SK-N-SH (cell line): ENCODE measurements at regions not wholly inside any gene's neighbourhood (a gene's known extent, or its start where the extent isn't known, plus 50 kb on each side); places are given as distances from the start of the nearest gene placed in this dataset.
"Not testable (repeated sequence)": the region's sequence is repeated elsewhere in the genome, so short reads cannot be mapped to it uniquely, and the experiment has no call there.

ENCODE experiments used
- CTCF ChIA-PET: fragments of 300-600, 350-600 bp; formaldehyde crosslinking; extraction: SDS; loops from one replicate; lab custom pipeline; 2021; lab: Yijun Ruan, JAX
- POLR2A ChIA-PET: fragments of 350-600 bp; sonication (Branson Sonifier 250); formaldehyde crosslinking; extraction: SDS; loops from one replicate; lab custom pipeline; 2020; ENCODE audit warnings: antibody characterized with exemption, inconsistent platforms; lab: Yijun Ruan, JAX
- DNase-seq: peaks from one replicate; pipeline ENCODE4 v3.0.0; 2012
- H2AFZ ChIP-seq: fragments of 200-600 bp; sonication (generic); 2 replicates; pipeline ENCODE4 v1.8.1; 2016; ENCODE audit warnings: antibody characterized with exemption, mild to moderate bottlenecking, low read depth
- H3F3A ChIP-seq: fragments of 200-600 bp; sonication (generic); replicated peaks from 2 replicates; pipeline ENCODE3; 2016; ENCODE audit warnings: antibody characterized with exemption, mild to moderate bottlenecking; ENCODE audit not compliant: insufficient read depth
- H3K27ac ChIP-seq, 2 experiments: fragments of 200-500 bp in 1 of 2; fragments of 200-600 bp in 1 of 2; sonication (Bioruptor generic) in 1 of 2; sonication (generic), shearing (Covaris generic) in 1 of 2; 2 replicates each; pipeline versions ENCODE4 v1.5.1 to v1.6.1; 2014 to 2016; ENCODE audit warnings: low read depth in 2 of 2, inconsistent platforms in 1 of 2, low read length in 1 of 2, mild to moderate bottlenecking in 1 of 2, mixed read lengths in 1 of 2
- H3K27me3 ChIP-seq: fragments of 200-600 bp; sonication (generic), shearing (Covaris generic); 2 replicates; pipeline ENCODE4 v1.6.1; 2016; ENCODE audit warnings: mixed run types; ENCODE audit not compliant: insufficient read depth
- H3K36me3 ChIP-seq, 2 experiments: fragments of 200-500 bp in 1 of 2; fragments of 200-600 bp in 1 of 2; sonication (Bioruptor generic) in 1 of 2; sonication (generic) in 1 of 2; replicated peaks in 1 of 2; 2 replicates each; pipeline versions ENCODE3 to v1.5.1; 2014 to 2016; ENCODE audit warnings: low read length in 1 of 2, mild to moderate bottlenecking in 1 of 2; ENCODE audit not compliant: insufficient read depth in 2 of 2, control insufficient read depth in 1 of 2
- H3K4me1 ChIP-seq, 2 experiments: fragments of 200-500 bp in 1 of 2; fragments of 200-600 bp in 1 of 2; sonication (Bioruptor generic) in 1 of 2; sonication (generic), shearing (Covaris generic) in 1 of 2; 2 replicates each; pipeline versions ENCODE4 v1.5.1 to v1.6.1; 2014 to 2016; ENCODE audit warnings: low read depth in 1 of 2, low read length in 1 of 2, mixed run types in 1 of 2; ENCODE audit not compliant: insufficient read depth in 2 of 2, control insufficient read depth in 1 of 2
- H3K4me2 ChIP-seq: fragments of 200-600 bp; sonication (generic), shearing (Covaris generic); 2 replicates; pipeline ENCODE4 v1.6.1; 2017; ENCODE audit warnings: mixed run types
- H3K4me3 ChIP-seq, 2 experiments: fragments of 200-500 bp in 1 of 2; fragments of 200-600 bp in 1 of 2; sonication (Bioruptor generic) in 1 of 2; sonication (generic), shearing (Covaris generic) in 1 of 2; 2 replicates each; pipeline versions ENCODE4 v1.5.1 to v1.8.1; 2014 to 2016; ENCODE audit warnings: low read depth in 2 of 2, inconsistent platforms in 1 of 2, low read length in 1 of 2, mild to moderate bottlenecking in 1 of 2, mixed read lengths in 1 of 2, moderate library complexity in 1 of 2
- H3K79me2 ChIP-seq: fragments of 200-600 bp; sonication (generic); 2 replicates; pipeline ENCODE4 v1.8.1; 2017; ENCODE audit warnings: mild to moderate bottlenecking; ENCODE audit not compliant: insufficient read depth
- H3K9ac ChIP-seq: fragments of 200-600 bp; sonication (generic); 2 replicates; pipeline ENCODE4 v1.6.1; 2017; ENCODE audit warnings: mixed run types
- H3K9me2 ChIP-seq: fragments of 200-600 bp; sonication (generic); 2 replicates; pipeline ENCODE4 v1.6.1; 2017; ENCODE audit warnings: mixed run types
- H3K9me3 ChIP-seq: fragments of 200-600 bp; sonication (generic); 2 replicates; pipeline ENCODE4 v1.6.1; 2017; ENCODE audit warnings: mixed run types, mild to moderate bottlenecking, moderate library complexity
- H4K20me1 ChIP-seq: fragments of 200-600 bp; sonication (generic); 2 replicates; pipeline ENCODE4 v1.6.1; 2017; ENCODE audit warnings: mild to moderate bottlenecking, mixed run types; ENCODE audit not compliant: insufficient read depth
- ELF1 ChIP-seq: IDR thresholded peaks from 2 replicates; pipeline ENCODE4 v1.4.0; 2012
- EP300 ChIP-seq, 2 experiments: IDR thresholded peaks; 2 replicates each; pipeline versions ENCODE4 v1.4.0 to v1.6.1; 2012; ENCODE audit warnings: borderline replicate concordance in 1 of 2, low read depth in 1 of 2, low read length in 1 of 2
- EZH2phosphoT487 ChIP-seq: fragments of 200-600 bp; sonication (generic); IDR thresholded peaks from 2 replicates; pipeline ENCODE4 v1.6.1; 2017; ENCODE audit warnings: low read depth, mixed run types, mild to moderate bottlenecking, antibody characterized with exemption, moderate library complexity, borderline replicate concordance
- FOXM1 ChIP-seq: IDR thresholded peaks from 2 replicates; pipeline ENCODE4 v1.4.0; 2012; ENCODE audit warnings: low read depth, mild to moderate bottlenecking
- IRF3 ChIP-seq: fragments of 150-350 bp; IDR thresholded peaks from 2 replicates; pipeline ENCODE4 v1.6.1; 2016; ENCODE audit warnings: mild to moderate bottlenecking, low read depth, low read length
- MEF2A ChIP-seq: IDR thresholded peaks from 2 replicates; pipeline ENCODE4 v1.4.0; 2012; ENCODE audit warnings: low read depth, borderline replicate concordance
- MXI1 ChIP-seq: IDR thresholded peaks from 2 replicates; pipeline ENCODE4 v1.6.1; 2012; ENCODE audit warnings: mild to moderate bottlenecking, low read depth, low read length, improper control_type of control experiment
- PBX3 ChIP-seq: IDR thresholded peaks from 2 replicates; pipeline ENCODE4; 2012
- RAD21 ChIP-seq: IDR thresholded peaks from 2 replicates; pipeline ENCODE4 v1.6.1; 2012; ENCODE audit warnings: mild to moderate bottlenecking, low read length
- RCOR1 ChIP-seq: fragments of 150-350 bp; IDR thresholded peaks from 2 replicates; pipeline ENCODE4 v1.6.1; 2017; ENCODE audit warnings: antibody characterized with exemption, low read length
- RFX5 ChIP-seq: IDR thresholded peaks from 2 replicates; pipeline ENCODE4 v1.6.1; 2012; ENCODE audit warnings: mild to moderate bottlenecking, improper control_type of control experiment, low read length
- TCF12 ChIP-seq: IDR thresholded peaks from 2 replicates; pipeline ENCODE4 v1.4.0; 2012
- TEAD4 ChIP-seq: IDR thresholded peaks from 2 replicates; pipeline ENCODE4 v1.4.0; 2012; ENCODE audit warnings: mild to moderate bottlenecking, borderline replicate concordance; ENCODE audit not compliant: insufficient read depth
- USF2 ChIP-seq: fragments of 150-350 bp; IDR thresholded peaks from 2 replicates; pipeline ENCODE4 v1.6.1; 2017; ENCODE audit warnings: antibody characterized with exemption, low read length, low read depth, borderline replicate concordance
- YY1 ChIP-seq: IDR thresholded peaks from 2 replicates; pipeline ENCODE4 v1.4.0; 2012; ENCODE audit warnings: low read depth, mild to moderate bottlenecking
- WGBS: methylation state at CpG from one replicate; pipeline ENCODE4 v1.1.6; 2017; ENCODE audit warnings: low lambda C conversion rate; 5-methylcytosine and 5-hydroxymethylcytosine counted together

- TF ChIP-seq IRF3 (no peak), RFX5 (no peak), RAD21 (peak; percentile 88), FOXM1 (no peak), YY1 (no peak), MXI1 (no peak), EZH2phosphoT487 (no peak), ELF1 (no peak), USF2 (no peak), RCOR1 (peak; percentile 88), EP300 (IDR thresholded peaks at IDR 0.05; ENCODE audit: borderline replicate concordance in 1 of 2, low read depth in 1 of 2, low read length in 1 of 2) (peak; percentile 34 to 90; a peak in 3 of 4 replicates)
Measured at GRCh38 chr5:92309336-92309991, 926.3 kb upstream of the ARRDC3 start (continued).

- Histone ChIP-seq H3K4me2 (no peak overlapping the region), H3K9me2 (no peaks in the 10 kb centered on the region; the same call in 1 of the 2 replicates), H3K27me3 (no peaks in the 10 kb centered on the region), H3K27ac (peak overlapping the region in 1 of 2 experiments; percentile 89; a peak in 3 of 4 replicates), H3K9ac (no peak overlapping the region), H2AFZ (no peak overlapping the region), H3K79me2 (no peaks in the 10 kb centered on the region), H3K9me3 (no peaks in the 10 kb centered on the region), H3K4me1 (peaks cover 0 to 14% of the 10 kb centered on the region in 2 experiments; a peak in 2 of 4 replicates), H4K20me1 (no peaks in the 10 kb centered on the region), H3K36me3 (no peaks in the 10 kb centered on the region), H3K4me3 (no peak overlapping the region), H3F3A (no peaks in the 10 kb centered on the region)
- POLR2A ChIA-PET: no interaction called here
- peak; percentile 36 for DNase-seq
- TF ChIP-seq PBX3 (peak; percentile 50), RCOR1 (no peak), EP300 (IDR thresholded peaks at IDR 0.05; ENCODE audit: borderline replicate concordance in 1 of 2, low read depth in 1 of 2, low read length in 1 of 2) (peak in 1 of 2 experiments; percentile 21; a peak in 1 of 4 replicates), TEAD4 (no peak), FOXM1 (no peak), MEF2A (no peak), RFX5 (no peak), TCF12 (peak; percentile 45; the same call in 1 of the 2 replicates)
- CTCF ChIA-PET: interaction anchor here (1.5 kb wide), 1 partner anchor 667 kb away, joined by 7 read pairs; no protein-coding TSS in a partner anchor
Measured at GRCh38 chr5:92308679-92309078, 925.6 kb upstream of the ARRDC3 start.

GRCh38 chr5:92302356-92302755, 919.2 kb upstream of the ARRDC3 start:
- H3K9me3 ChIP-seq, H3K79me2 ChIP-seq, DNase-seq, H3F3A ChIP-seq, H4K20me1 ChIP-seq, H2AFZ ChIP-seq, H3K4me2 ChIP-seq, H3K9me2 ChIP-seq, CTCF ChIA-PET, H3K9ac ChIP-seq, H3K27ac ChIP-seq, H3K27me3 ChIP-seq, H3K4me3 ChIP-seq, POLR2A ChIA-PET, H3K36me3 ChIP-seq, H3K4me1 ChIP-seq: not testable (repeated sequence)
- WGBS: 91% methylated on average over 12 of the region's 15 CpGs
